ENCODE measurements at regions not wholly inside any gene's neighbourhood (a gene's known extent, or its start where the extent isn't known, plus 50 kb on each side); places are given as distances from the start of the nearest gene placed in this dataset.

GRCh38 chr3:180280555-180280954 lies 243.8 kb upstream of the PEX5L start:
- Histone ChIP-seq H3K27ac (no peak overlapping the region), H3K9me3 (no peaks in the 10 kb centered on the region), H3K36me3 (no peaks in the 10 kb centered on the region), H3K4me3 (ENCODE audit: low read depth in 1 of 2, low read length in 1 of 2) (no peak overlapping the region), H3K4me1 (ENCODE audit: control insufficient read depth in 1 of 2, insufficient read depth in 1 of 2, low read depth in 1 of 2, low read length in 1 of 2) (no peaks in the 10 kb centered on the region), H3K27me3 (no peaks in the 10 kb centered on the region)
- TF ChIP-seq CTCF (IDR thresholded peaks at IDR 0.05), result no peak

DNA sequence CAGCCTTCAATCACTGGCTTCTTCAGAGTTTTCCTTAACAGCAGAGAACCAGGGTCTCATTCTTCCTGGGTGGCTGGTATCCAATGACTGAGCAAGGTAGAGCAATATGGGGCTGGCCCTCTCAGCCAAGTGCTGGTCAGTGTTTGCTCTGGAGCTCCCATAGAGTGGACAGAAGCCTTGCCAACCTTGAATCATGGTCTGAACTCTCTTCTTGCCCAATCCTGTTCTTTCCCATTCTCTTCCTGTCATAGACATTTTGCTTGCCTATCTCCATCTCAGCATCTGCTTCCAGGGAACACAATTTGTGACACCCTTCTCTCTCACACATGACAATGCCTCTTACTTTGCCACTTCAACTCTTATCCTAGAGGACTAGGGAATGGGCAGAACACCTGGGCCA lies 245.6 kb upstream of the PEX5L start:
- no peaks in the 10 kb centered on the region for H3K9me3 ChIP-seq

DNA sequence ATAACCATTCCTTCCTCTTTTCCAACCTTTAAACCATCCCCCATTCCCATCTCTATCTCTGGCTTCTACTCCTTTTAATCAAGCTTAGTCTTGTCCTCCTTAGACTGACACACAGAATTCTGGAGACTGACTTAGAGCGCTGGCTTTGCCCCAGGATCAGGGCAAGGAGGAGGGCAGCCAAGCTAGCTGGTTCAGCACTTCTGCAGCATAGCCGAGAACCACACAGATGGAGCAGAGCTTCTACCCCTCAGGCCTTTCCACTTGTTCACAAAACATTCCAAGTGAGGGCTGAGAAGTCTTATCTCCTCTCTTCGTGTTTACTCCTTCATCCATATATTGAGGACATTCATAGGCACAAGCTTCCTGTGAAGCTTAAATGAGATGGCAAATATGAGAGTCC lies 246.5 kb upstream of the PEX5L start:
- Histone ChIP-seq H3K27ac (no peak overlapping the region), H3K4me3 (ENCODE audit: low read depth in 1 of 2, low read length in 1 of 2) (no peak overlapping the region), H3K36me3 (no peaks in the 10 kb centered on the region), H3K27me3 (no peaks in the 10 kb centered on the region), H3K4me1 (ENCODE audit: control insufficient read depth in 1 of 2, insufficient read depth in 1 of 2, low read depth in 1 of 2, low read length in 1 of 2) (no peaks in the 10 kb centered on the region), H3K9me3 (no peaks in the 10 kb centered on the region)
- TF ChIP-seq CTCF (IDR thresholded peaks at IDR 0.05), result no peak

More for the DNA sequence above, 245.6 kb upstream of the PEX5L start:
- TF ChIP-seq CTCF (IDR thresholded peaks at IDR 0.05), result no peak
- no peaks in the 10 kb centered on the region for H3K36me3 ChIP-seq
- no peak overlapping the region for H3K4me3 ChIP-seq (ENCODE audit: low read depth in 1 of 2, low read length in 1 of 2)
- H3K27me3 ChIP-seq, result no peaks in the 10 kb centered on the region
- no peak overlapping the region for H3K27ac ChIP-seq
- H3K4me1 ChIP-seq (ENCODE audit: control insufficient read depth in 1 of 2, insufficient read depth in 1 of 2, low read depth in 1 of 2, low read length in 1 of 2), result no peaks in the 10 kb centered on the region

GRCh38 chr3:180284331-180285110 lies 247.8 kb upstream of the PEX5L start:
- Histone ChIP-seq H3K4me1 (ENCODE audit: control insufficient read depth in 1 of 2, insufficient read depth in 1 of 2, low read depth in 1 of 2, low read length in 1 of 2) (no peaks in the 10 kb centered on the region), H3K36me3 (no peaks in the 10 kb centered on the region), H3K27ac (no peak overlapping the region), H3K9me3 (no peaks in the 10 kb centered on the region), H3K27me3 (no peaks in the 10 kb centered on the region), H3K4me3 (ENCODE audit: low read depth in 1 of 2, low read length in 1 of 2) (no peak overlapping the region)
- no peak for TF ChIP-seq CTCF (IDR thresholded peaks at IDR 0.05)

GRCh38 chr3:180287703-180288102 lies 251.0 kb upstream of the PEX5L start:
- Histone ChIP-seq H3K4me1 (ENCODE audit: control insufficient read depth in 1 of 2, insufficient read depth in 1 of 2, low read depth in 1 of 2, low read length in 1 of 2) (no peaks in the 10 kb centered on the region), H3K27ac (no peak overlapping the region), H3K4me3 (ENCODE audit: low read depth in 1 of 2, low read length in 1 of 2) (no peak overlapping the region), H3K9me3 (no peaks in the 10 kb centered on the region), H3K27me3 (no peaks in the 10 kb centered on the region), H3K36me3 (no peaks in the 10 kb centered on the region)
- no peak for TF ChIP-seq CTCF (IDR thresholded peaks at IDR 0.05)

Measured in neutrophil (primary cell).